Breast epithelium (tissue), 3 donors: ENCODE measurements at regions not wholly inside any gene's neighbourhood (a gene's known extent, or its start where the extent isn't known, plus 50 kb on each side); places are given as distances from the start of the nearest gene placed in this dataset.

Source experiments
- CTCF ChIP-seq, 3 donors: fragments of 450-650 bp; IDR thresholded peaks; one replicate each; pipeline ENCODE4 v1.5.1; 2016 to 2017; ENCODE audit warnings: antibody characterized with exemption in 3 of 3, mild to moderate bottlenecking in 3 of 3, moderate library complexity in 3 of 3
- POLR2A ChIP-seq: fragments of 450-650 bp; IDR thresholded peaks from one replicate; pipeline ENCODE4 v1.6.1; 2016; ENCODE audit warnings: antibody characterized with exemption, mild to moderate bottlenecking, moderate library complexity

GRCh38 chr4:20412072-20412471 is 160.4 kb downstream of the SLIT2 start:
- TF ChIP-seq CTCF (IDR thresholded peaks at IDR 0.05), result no peak
- TF ChIP-seq POLR2A, result no peak
